WERI-Rb-1 (cell line): ENCODE measurements at regions not wholly inside any gene's neighbourhood (a gene's known extent, or its start where the extent isn't known, plus 50 kb on each side); places are given as distances from the start of the nearest gene placed in this dataset.

Source experiments
- DNase-seq: peaks from one replicate; pipeline ENCODE4 v3.0.0-alpha.2; 2020
- H3K27ac ChIP-seq: fragments of 250-450 bp; sonication (Bioruptor Pico); 2 replicates; pipeline ENCODE4 v1.5.1; 2020; ENCODE audit warnings: mild to moderate bottlenecking, moderate library complexity
- H3K27me3 ChIP-seq: fragments of 250-450 bp; sonication (Bioruptor Pico); 2 replicates; pipeline ENCODE4 v1.5.1; 2021; ENCODE audit warnings: mild to moderate bottlenecking, low read depth, moderate library complexity; ENCODE audit not compliant: insufficient read depth, severe bottlenecking
- H3K36me3 ChIP-seq: fragments of 250-450 bp; sonication (Bioruptor Pico); 2 replicates; pipeline ENCODE4 v1.5.1; 2020; ENCODE audit warnings: mild to moderate bottlenecking, moderate library complexity
- H3K4me3 ChIP-seq: 2 replicates; pipeline ENCODE4 v1.5.1; 2011; ENCODE audit warnings: low read depth, mild to moderate bottlenecking, control low read depth, low read length
- H3K9me3 ChIP-seq: fragments of 250-450 bp; sonication (Bioruptor Pico); 2 replicates; pipeline ENCODE4 v1.5.1; 2021; ENCODE audit warnings: mild to moderate bottlenecking, moderate library complexity; ENCODE audit not compliant: severe bottlenecking
- CTCF ChIP-seq: IDR thresholded peaks from 2 replicates; pipeline ENCODE4 v1.5.1; 2011; ENCODE audit warnings: low read depth, mild to moderate bottlenecking, control low read depth, inconsistent platforms, low read length

GRCh38 chr12:54773593-54773992, 80.7 kb upstream of the MUCL1 start:
- Histone ChIP-seq H3K27ac (no peak overlapping the region), H3K27me3 (peaks cover 35% of the 10 kb centered on the region), H3K4me3 (no peak overlapping the region), H3K9me3 (no peaks in the 10 kb centered on the region), H3K36me3 (no peaks in the 10 kb centered on the region)
- no peak for TF ChIP-seq CTCF
- no peak for DNase-seq

GRCh38 chr12:54765652-54766051, 88.7 kb upstream of the MUCL1 start:
- Histone ChIP-seq H3K27ac (no peak overlapping the region), H3K36me3 (no peaks in the 10 kb centered on the region), H3K27me3 (peaks cover 13% of the 10 kb centered on the region), H3K9me3 (no peaks in the 10 kb centered on the region), H3K4me3 (no peak overlapping the region)
- TF ChIP-seq CTCF = no peak
- DNase-seq = no peak

GRCh38 chr12:54762390-54762789, 91.9 kb upstream of the MUCL1 start:
- Histone ChIP-seq H3K4me3 (no peak overlapping the region), H3K9me3 (no peaks in the 10 kb centered on the region), H3K27me3 (peaks cover 12% of the 10 kb centered on the region), H3K36me3 (no peaks in the 10 kb centered on the region), H3K27ac (no peak overlapping the region)
- TF ChIP-seq CTCF = no peak
- DNase-seq = no peak

- H3K36me3 ChIP-seq = no peaks in the 10 kb centered on the region
- H3K27me3 ChIP-seq = peaks cover 20% of the 10 kb centered on the region
- TF ChIP-seq CTCF = peak; percentile 56
- H3K4me3 ChIP-seq = no peak overlapping the region
- H3K27ac ChIP-seq = no peak overlapping the region
- peak; percentile 35 for DNase-seq
- H3K9me3 ChIP-seq = no peaks in the 10 kb centered on the region
Observed at GRCh38 chr12:54759751-54760150, 94.6 kb upstream of the MUCL1 start.

- DNase-seq = no peak
- Histone ChIP-seq H3K4me3 (no peak overlapping the region), H3K27me3 (peaks cover 22% of the 10 kb centered on the region), H3K36me3 (no peaks in the 10 kb centered on the region), H3K9me3 (no peaks in the 10 kb centered on the region), H3K27ac (no peak overlapping the region)
- no peak for TF ChIP-seq CTCF
Observed at GRCh38 chr12:54751493-54751892, 102.8 kb upstream of the MUCL1 start.

- H3K4me3 ChIP-seq = no peak overlapping the region
- H3K9me3 ChIP-seq = no peaks in the 10 kb centered on the region
- TF ChIP-seq CTCF = peak; percentile 58
- DNase-seq = peak; percentile 13
- H3K27me3 ChIP-seq = peaks cover 11% of the 10 kb centered on the region
- no peak overlapping the region for H3K27ac ChIP-seq
- H3K36me3 ChIP-seq = no peaks in the 10 kb centered on the region
Observed at GRCh38 chr12:54749191-54749818, 101.1 kb upstream of the DCD start.
